Fibroblast of mammary gland (primary cell): ENCODE measurements at regions not wholly inside any gene's neighbourhood (a gene's known extent, or its start where the extent isn't known, plus 50 kb on each side); places are given as distances from the start of the nearest gene placed in this dataset.
"Not testable (repeated sequence)": the region's sequence is repeated elsewhere in the genome, so short reads cannot be mapped to it uniquely, and the experiment has no call there.

ENCODE experiments used
- DNase-seq: peaks from one replicate; pipeline ENCODE4 v3.0.0-alpha.2; 2010; ENCODE audit warnings: low read depth
- H3K4me3 ChIP-seq: 2 replicates; pipeline ENCODE4 v1.5.1; 2011; ENCODE audit warnings: low read depth, mild to moderate bottlenecking, low read length, moderate library complexity; ENCODE audit not compliant: control insufficient read depth
- TF ChIP-seq, protein P1 (sequence below): conservative IDR thresholded peaks from 2 replicates; pipeline ENCODE4 v1.5.1; 2011; ENCODE audit warnings: low read depth, low read length, inconsistent platforms; ENCODE audit not compliant: control insufficient read depth, insufficient read depth

DNA sequence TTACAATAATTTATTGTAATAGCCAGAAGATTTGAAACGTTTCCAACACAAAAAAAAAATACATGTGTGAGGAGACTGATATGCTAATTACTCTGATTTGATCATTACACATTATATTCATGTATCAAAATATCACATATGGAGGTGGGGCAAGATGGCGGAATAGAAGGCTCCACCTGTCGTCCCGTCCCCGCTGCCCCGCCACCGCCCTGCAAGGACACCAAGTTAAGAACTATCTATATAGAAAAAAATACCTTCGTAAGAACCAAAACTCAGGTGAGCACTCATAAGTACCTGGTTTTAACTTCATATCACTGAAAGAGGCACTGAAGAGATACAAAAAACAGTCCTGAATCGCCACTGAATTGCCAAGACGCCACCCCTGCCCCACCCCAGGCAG, 60.9 kb upstream of the SCRG1 start:
- TF ChIP-seq, protein P1, sequence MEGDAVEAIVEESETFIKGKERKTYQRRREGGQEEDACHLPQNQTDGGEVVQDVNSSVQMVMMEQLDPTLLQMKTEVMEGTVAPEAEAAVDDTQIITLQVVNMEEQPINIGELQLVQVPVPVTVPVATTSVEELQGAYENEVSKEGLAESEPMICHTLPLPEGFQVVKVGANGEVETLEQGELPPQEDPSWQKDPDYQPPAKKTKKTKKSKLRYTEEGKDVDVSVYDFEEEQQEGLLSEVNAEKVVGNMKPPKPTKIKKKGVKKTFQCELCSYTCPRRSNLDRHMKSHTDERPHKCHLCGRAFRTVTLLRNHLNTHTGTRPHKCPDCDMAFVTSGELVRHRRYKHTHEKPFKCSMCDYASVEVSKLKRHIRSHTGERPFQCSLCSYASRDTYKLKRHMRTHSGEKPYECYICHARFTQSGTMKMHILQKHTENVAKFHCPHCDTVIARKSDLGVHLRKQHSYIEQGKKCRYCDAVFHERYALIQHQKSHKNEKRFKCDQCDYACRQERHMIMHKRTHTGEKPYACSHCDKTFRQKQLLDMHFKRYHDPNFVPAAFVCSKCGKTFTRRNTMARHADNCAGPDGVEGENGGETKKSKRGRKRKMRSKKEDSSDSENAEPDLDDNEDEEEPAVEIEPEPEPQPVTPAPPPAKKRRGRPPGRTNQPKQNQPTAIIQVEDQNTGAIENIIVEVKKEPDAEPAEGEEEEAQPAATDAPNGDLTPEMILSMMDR, result no peak
- no peak overlapping the region for H3K4me3 ChIP-seq
- no peak for DNase-seq

DNA sequence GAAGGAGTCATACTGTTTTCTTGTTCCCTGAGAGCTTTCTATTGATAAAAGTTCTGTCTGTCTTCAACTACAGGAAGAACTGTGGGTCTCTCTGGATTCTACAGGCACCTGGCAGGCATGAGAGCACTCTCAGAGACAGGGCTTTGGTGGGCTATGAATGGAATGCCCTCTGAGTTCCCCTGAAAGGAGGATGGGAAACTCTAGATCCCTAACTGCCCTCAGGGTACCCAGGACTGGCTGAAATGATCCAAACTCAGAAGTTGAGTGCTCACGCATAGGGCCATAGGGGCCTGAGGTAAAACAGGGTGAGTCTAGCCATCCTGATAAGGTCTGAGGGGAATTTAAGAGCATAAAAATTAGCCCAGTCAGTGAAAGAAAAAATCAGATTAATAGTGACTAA, 59.0 kb upstream of the SCRG1 start:
- H3K4me3 ChIP-seq, result no peak overlapping the region
- TF ChIP-seq, protein P1, result no peak
- DNase-seq, result no peak

GRCh38 chr4:173451435-173451834, 52.5 kb upstream of the SCRG1 start:
- not testable (repeated sequence) for DNase-seq, H3K4me3 ChIP-seq

GRCh38 chr4:173450281-173450680, 51.4 kb upstream of the SCRG1 start:
- TF ChIP-seq, protein P1, result no peak
- no peak overlapping the region for H3K4me3 ChIP-seq
- DNase-seq, result peak; percentile 28

GRCh38 chr4:173449380-173449717, 50.4 kb upstream of the SCRG1 start:
- no peak overlapping the region for H3K4me3 ChIP-seq
- TF ChIP-seq, protein P1, result no peak
- DNase-seq, result no peak

DNA sequence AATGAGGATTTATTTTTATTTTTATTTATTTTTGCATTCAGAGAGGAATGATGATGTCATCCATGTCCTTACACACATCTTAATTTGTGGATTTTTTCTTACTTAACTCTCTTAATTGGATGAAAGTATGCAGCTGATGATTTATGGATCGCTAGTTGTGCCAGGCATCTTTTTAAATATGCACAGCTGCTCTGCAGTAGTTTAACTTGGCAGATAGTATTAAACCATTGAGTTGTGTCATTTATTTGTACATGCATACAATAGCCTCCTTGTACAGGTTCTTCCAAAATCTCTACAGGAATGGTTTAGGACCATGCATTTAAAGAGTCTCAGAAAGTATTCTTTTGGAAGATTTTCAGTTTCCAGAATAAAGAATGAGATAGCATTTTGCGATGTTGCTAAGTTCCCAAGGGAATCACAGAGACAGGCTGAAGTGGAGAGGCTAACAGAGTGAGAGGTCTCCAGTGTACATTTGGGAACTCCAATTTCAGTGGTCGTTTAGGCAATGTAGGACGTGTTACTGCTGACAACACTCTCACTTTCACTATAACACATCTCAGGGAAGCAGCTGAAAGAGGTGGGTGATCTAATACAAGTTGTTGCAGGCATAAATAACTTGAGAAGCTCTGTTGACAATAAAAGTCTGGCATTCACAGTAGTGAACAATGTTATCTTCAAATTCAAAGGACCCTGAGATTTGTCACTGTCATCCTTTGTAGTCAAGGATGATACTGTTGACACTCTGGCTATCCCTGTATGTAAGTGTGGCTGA, 49.9 kb upstream of the SCRG1 start:
- no peak overlapping the region for H3K4me3 ChIP-seq
- TF ChIP-seq, protein P1, result no peak
- peak; percentile 81 for DNase-seq
